Endothelial cell of umbilical vein (primary cell): ENCODE measurements at regions not wholly inside any gene's neighbourhood (a gene's known extent, or its start where the extent isn't known, plus 50 kb on each side); places are given as distances from the start of the nearest gene placed in this dataset.

Experiments
- EZH2 ChIP-seq: IDR thresholded peaks from 2 replicates; pipeline ENCODE4 v1.6.1; 2012; ENCODE audit warnings: borderline replicate concordance, low read depth, mild to moderate bottlenecking, moderate library complexity, low read length, inconsistent platforms; ENCODE audit not compliant: severe bottlenecking
- FOS ChIP-seq: IDR thresholded peaks from 2 replicates; pipeline ENCODE4 v1.6.1; 2011; ENCODE audit warnings: mild to moderate bottlenecking, low read length, moderate library complexity, borderline replicate concordance; ENCODE audit not compliant: insufficient read depth
- MAX ChIP-seq: IDR thresholded peaks from 2 replicates; pipeline ENCODE4 v1.6.1; 2011; ENCODE audit not compliant: insufficient read depth, insufficient read length
- MYC ChIP-seq: IDR thresholded peaks from one replicate; pipeline ENCODE4 v1.6.1; 2011; ENCODE audit warnings: mild to moderate bottlenecking, low read depth, low read length
- POLR2A ChIP-seq: IDR thresholded peaks from 2 replicates; pipeline ENCODE4 v1.6.1; 2012; ENCODE audit warnings: low read depth, mild to moderate bottlenecking, control low read depth, low read length
- TF ChIP-seq, protein P1 (sequence below), 2 donors: IDR thresholded peaks; 1 replicate in 1 of 2; 2 replicates in 1 of 2; pipeline ENCODE4 v1.5.1; 2011; ENCODE audit warnings: low read length in 2 of 2, mild to moderate bottlenecking in 2 of 2, moderate library complexity in 2 of 2, control low read depth in 1 of 2, inconsistent platforms in 1 of 2, low read depth in 1 of 2; ENCODE audit not compliant: insufficient read depth in 1 of 2; ENCODE audit errors: extremely low read depth in 1 of 2

GRCh38 chr14:22408547-22408946, 180.5 kb downstream of the DAD1 start:
- TF ChIP-seq POLR2A (no peak), FOS (no peak), EZH2 (no peak), MYC (no peak), MAX (no peak)
- TF ChIP-seq, protein P1, sequence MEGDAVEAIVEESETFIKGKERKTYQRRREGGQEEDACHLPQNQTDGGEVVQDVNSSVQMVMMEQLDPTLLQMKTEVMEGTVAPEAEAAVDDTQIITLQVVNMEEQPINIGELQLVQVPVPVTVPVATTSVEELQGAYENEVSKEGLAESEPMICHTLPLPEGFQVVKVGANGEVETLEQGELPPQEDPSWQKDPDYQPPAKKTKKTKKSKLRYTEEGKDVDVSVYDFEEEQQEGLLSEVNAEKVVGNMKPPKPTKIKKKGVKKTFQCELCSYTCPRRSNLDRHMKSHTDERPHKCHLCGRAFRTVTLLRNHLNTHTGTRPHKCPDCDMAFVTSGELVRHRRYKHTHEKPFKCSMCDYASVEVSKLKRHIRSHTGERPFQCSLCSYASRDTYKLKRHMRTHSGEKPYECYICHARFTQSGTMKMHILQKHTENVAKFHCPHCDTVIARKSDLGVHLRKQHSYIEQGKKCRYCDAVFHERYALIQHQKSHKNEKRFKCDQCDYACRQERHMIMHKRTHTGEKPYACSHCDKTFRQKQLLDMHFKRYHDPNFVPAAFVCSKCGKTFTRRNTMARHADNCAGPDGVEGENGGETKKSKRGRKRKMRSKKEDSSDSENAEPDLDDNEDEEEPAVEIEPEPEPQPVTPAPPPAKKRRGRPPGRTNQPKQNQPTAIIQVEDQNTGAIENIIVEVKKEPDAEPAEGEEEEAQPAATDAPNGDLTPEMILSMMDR (IDR thresholded peaks at IDR 0.05; ENCODE audit: extremely low read depth in 1 of 2, insufficient read depth in 1 of 2, low read depth in 1 of 2, low read length in 2 of 2), result no peak
